NT2/D1 (cell line): ENCODE measurements at regions not wholly inside any gene's neighbourhood (a gene's known extent, or its start where the extent isn't known, plus 50 kb on each side); places are given as distances from the start of the nearest gene placed in this dataset.

Source experiments
- SUZ12 ChIP-seq: IDR thresholded peaks from 2 replicates; pipeline ENCODE4 v1.6.1; 2011; ENCODE audit not compliant: insufficient read length, insufficient read depth; ENCODE audit errors: extremely low read depth
- YY1 ChIP-seq: IDR thresholded peaks from 2 replicates; pipeline ENCODE4 v1.6.1; 2011; ENCODE audit not compliant: insufficient read length, insufficient read depth
- ZNF274 ChIP-seq: IDR thresholded peaks from 2 replicates; pipeline ENCODE4 v1.6.1; 2011; ENCODE audit warnings: mild to moderate bottlenecking, low read depth, low read length

DNA sequence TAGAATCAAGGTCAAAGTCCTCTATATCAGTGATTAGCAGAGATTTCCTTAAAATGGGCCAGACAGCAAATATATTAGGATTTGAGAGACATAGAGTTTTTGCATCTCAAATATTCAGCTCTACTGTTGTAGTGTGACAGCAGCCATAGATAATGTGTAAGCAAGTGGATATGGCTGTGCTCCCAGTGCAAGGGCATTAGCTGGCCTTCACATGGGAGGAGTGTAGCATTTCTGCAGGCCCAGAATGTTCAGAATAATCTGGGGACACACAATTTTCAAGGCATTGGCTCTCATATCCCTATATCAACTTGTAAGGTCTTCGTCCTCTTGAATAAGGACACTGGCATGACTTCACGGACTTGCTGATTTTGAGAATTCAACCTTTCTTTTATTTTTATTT is 402.3 kb upstream of the ADAMTS5 start:
- TF ChIP-seq SUZ12: no peak
- TF ChIP-seq ZNF274: no peak
- TF ChIP-seq YY1: no peak
